Spleen (tissue), 11 donors: ENCODE measurements at regions not wholly inside any gene's neighbourhood (a gene's known extent, or its start where the extent isn't known, plus 50 kb on each side); places are given as distances from the start of the nearest gene placed in this dataset.

Source experiments
- DNase-seq: peaks from one replicate; pipeline ENCODE4 v3.0.0-alpha.2; 2020
- H3K27ac ChIP-seq, 8 donors: fragments of 200-600 bp; sonication (generic) in 7 of 8; 1 replicate in 4 of 8; 2 replicates in 4 of 8; pipeline versions ENCODE4 v1.5.0 to v1.8.0; 2016 to 2021; ENCODE audit warnings: inconsistent platforms in 4 of 8, mild to moderate bottlenecking in 4 of 8, moderate library complexity in 1 of 8
- H3K27me3 ChIP-seq, 7 donors: fragments of 200-600 bp; sonication (generic) in 6 of 7; replicated peaks in 1 of 7; 1 replicate in 4 of 7; 2 replicates in 3 of 7; pipeline versions ENCODE4 v1.5.0 to v1.8.0; 2016 to 2021; ENCODE audit warnings: inconsistent platforms in 3 of 7, mild to moderate bottlenecking in 1 of 7
- H3K36me3 ChIP-seq, 6 donors: fragments of 200-600 bp; sonication (generic) in 5 of 6; 1 replicate in 4 of 6; 2 replicates in 2 of 6; pipeline versions ENCODE4 v1.5.0 to v1.8.0; 2016 to 2021; ENCODE audit warnings: inconsistent platforms in 2 of 6
- H3K4me1 ChIP-seq, 6 donors: fragments of 200-600 bp; sonication (generic) in 5 of 6; 1 replicate in 3 of 6; 2 replicates in 3 of 6; pipeline versions ENCODE4 v1.5.0 to v1.8.0; 2016 to 2021; ENCODE audit warnings: inconsistent platforms in 3 of 6
- H3K4me3 ChIP-seq, 8 donors: fragments of 200-600 bp; sonication (generic) in 7 of 8; 1 replicate in 4 of 8; 2 replicates in 4 of 8; pipeline versions ENCODE4 v1.5.0 to v1.8.0; 2016 to 2021; ENCODE audit warnings: inconsistent platforms in 4 of 8, mild to moderate bottlenecking in 4 of 8, moderate library complexity in 2 of 8
- H3K9me3 ChIP-seq, 8 donors: fragments of 200-600 bp; sonication (generic) in 7 of 8; 1 replicate in 4 of 8; 2 replicates in 4 of 8; pipeline versions ENCODE4 v1.5.0 to v1.8.0; 2016 to 2021; ENCODE audit warnings: inconsistent platforms in 4 of 8
- POLR2A ChIP-seq, 3 donors: fragments of 450-650 bp; IDR thresholded peaks; one replicate each; pipeline ENCODE4 v1.5.1; 2017; ENCODE audit warnings: antibody characterized with exemption in 3 of 3, mild to moderate bottlenecking in 1 of 3
- POLR2AphosphoS5 ChIP-seq, 3 donors: sonication (generic); formaldehyde crosslinking; IDR thresholded peaks; one replicate each; pipeline ENCODE4 v1.5.1; 2017; ENCODE audit warnings: antibody characterized with exemption in 3 of 3
- WGBS, 5 donors: extraction: QIAGEN DNeasy Blood & Tissue Kit in 3 of 5; methylation state at CpG; one replicate each; pipeline versions ENCODE4 v1.1.5 to v1.1.7; 2013 to 2018; 5-methylcytosine and 5-hydroxymethylcytosine counted together
- intact Hi-C: fragments of 100-400 bp; cut with DNase I; formaldehyde crosslinking; loops from one replicate; pipeline ENCODE4 v1.15.0; 2023; ENCODE audit warnings: low total_unique reads
- TF ChIP-seq, protein P1 (sequence below), 11 experiments: fragments of 200-600 bp in 7 of 11; fragments of 450-650 bp in 4 of 11; sonication (generic) in 4 of 11; IDR thresholded peaks in 8 of 11; conservative IDR thresholded peaks in 3 of 11; 1 replicate in 7 of 11; 2 replicates in 4 of 11; pipeline versions ENCODE4 v1.4.0 to v1.8.0; 2016 to 2021; ENCODE audit warnings: antibody characterized with exemption in 11 of 11, inconsistent platforms in 4 of 11, mild to moderate bottlenecking in 1 of 11
- donor health status: healthy with polysubstance abuse.
- donor health status: DM: no; HTN: no; CAD: no; lungs with moderate emphysema.
- donor health status: DM: no; HTN: no; CAD: no.
- donor health status: Bipolar disorder and iron deficiency.
- donor health status: healthy.
- donor health status: DM: no; HTN: no; CAD: no.
- donor health status: DM: yes; HTN: yes; CAD: no.

- H3K36me3 ChIP-seq = no peaks in the 10 kb centered on the region
- H3K4me1 ChIP-seq = no peaks in the 10 kb centered on the region
- no peak overlapping the region for H3K27ac ChIP-seq
- intact Hi-C loops = no loop called here
- WGBS, 5 donors = 83 to 94% (median 86%) methylated on average over 5 of the region's 5 CpGs
- no peak overlapping the region for H3K4me3 ChIP-seq
- no peaks in the 10 kb centered on the region for H3K9me3 ChIP-seq
- TF ChIP-seq, protein P1, sequence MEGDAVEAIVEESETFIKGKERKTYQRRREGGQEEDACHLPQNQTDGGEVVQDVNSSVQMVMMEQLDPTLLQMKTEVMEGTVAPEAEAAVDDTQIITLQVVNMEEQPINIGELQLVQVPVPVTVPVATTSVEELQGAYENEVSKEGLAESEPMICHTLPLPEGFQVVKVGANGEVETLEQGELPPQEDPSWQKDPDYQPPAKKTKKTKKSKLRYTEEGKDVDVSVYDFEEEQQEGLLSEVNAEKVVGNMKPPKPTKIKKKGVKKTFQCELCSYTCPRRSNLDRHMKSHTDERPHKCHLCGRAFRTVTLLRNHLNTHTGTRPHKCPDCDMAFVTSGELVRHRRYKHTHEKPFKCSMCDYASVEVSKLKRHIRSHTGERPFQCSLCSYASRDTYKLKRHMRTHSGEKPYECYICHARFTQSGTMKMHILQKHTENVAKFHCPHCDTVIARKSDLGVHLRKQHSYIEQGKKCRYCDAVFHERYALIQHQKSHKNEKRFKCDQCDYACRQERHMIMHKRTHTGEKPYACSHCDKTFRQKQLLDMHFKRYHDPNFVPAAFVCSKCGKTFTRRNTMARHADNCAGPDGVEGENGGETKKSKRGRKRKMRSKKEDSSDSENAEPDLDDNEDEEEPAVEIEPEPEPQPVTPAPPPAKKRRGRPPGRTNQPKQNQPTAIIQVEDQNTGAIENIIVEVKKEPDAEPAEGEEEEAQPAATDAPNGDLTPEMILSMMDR (IDR thresholded peaks at IDR 0.05 in 8 of 11, conservative IDR thresholded peaks at IDR 0.05 in 3 of 11) = no peak
- TF ChIP-seq POLR2AphosphoS5 (IDR thresholded peaks at IDR 0.05) = no peak
- TF ChIP-seq POLR2A (IDR thresholded peaks at IDR 0.05) = no peak
- peak; percentile 50 for DNase-seq
- peaks cover 0 to 55% (median 0%) of the 10 kb centered on the region in 7 donors for H3K27me3 ChIP-seq
Measured at GRCh38 chr1:5731110-5731423, 261.2 kb downstream of the NPHP4 start.

DNA sequence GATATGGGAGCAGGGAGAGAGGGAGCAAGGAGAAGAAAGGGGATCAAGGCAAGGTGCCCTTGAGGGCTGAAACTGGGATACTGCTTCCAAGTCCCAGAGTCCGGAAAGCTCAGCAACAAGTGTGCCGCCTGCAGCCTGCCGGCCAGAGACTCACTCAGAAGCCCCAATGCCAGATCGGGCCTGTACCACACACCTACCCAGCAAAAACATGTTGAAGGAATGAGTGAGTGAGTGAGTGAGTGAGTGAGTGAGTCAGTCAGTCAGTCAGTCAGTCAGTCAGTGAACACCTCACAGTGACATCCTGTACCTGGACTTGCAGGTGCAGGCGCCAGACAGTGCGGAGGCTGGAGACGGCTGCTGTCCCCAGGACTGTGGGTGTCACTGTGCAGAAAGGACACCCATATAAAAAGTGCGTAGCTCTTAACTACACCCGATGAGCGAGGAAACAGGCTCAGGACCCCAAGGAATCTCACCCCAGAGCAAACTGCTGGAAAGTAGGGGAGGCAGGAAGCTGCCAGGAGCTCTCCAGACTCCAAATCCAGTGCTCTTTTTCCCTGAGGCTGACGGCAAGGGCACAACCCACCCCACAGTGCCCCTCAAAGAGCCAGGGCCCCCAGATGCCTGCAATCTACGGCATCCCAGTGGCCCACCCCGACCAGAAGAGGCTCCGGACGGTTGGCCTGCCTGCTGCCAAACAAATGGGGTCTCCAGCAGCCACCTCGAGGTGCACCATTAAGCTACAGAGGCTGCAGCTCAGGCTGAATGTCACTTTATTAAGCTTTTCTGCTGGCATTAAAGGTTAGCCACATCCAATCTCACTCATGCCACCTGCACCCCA is 261.7 kb downstream of the NPHP4 start:
- peak; percentile 44 for DNase-seq
- Histone ChIP-seq H3K27me3 (peaks cover 0 to 60% (median 0%) of the 10 kb centered on the region in 7 donors), H3K27ac (no peak overlapping the region), H3K9me3 (no peaks in the 10 kb centered on the region), H3K4me3 (no peak overlapping the region), H3K4me1 (no peaks in the 10 kb centered on the region), H3K36me3 (no peaks in the 10 kb centered on the region)
- intact Hi-C loops = no loop called here
- TF ChIP-seq, protein P1 (IDR thresholded peaks at IDR 0.05 in 8 of 11, conservative IDR thresholded peaks at IDR 0.05 in 3 of 11) = no peak
- TF ChIP-seq POLR2AphosphoS5 (IDR thresholded peaks at IDR 0.05) = no peak
- TF ChIP-seq POLR2A (IDR thresholded peaks at IDR 0.05) = no peak
- WGBS, 5 donors = 83 to 90% (median 86%) methylated on average over 13 to 16 of the region's 16 CpGs

- Histone ChIP-seq H3K4me1 (no peaks in the 10 kb centered on the region), H3K27me3 (peaks cover 0 to 62% (median 0%) of the 10 kb centered on the region in 7 donors), H3K36me3 (no peaks in the 10 kb centered on the region), H3K4me3 (no peak overlapping the region), H3K27ac (no peak overlapping the region), H3K9me3 (no peaks in the 10 kb centered on the region)
- intact Hi-C loops = no loop called here
- DNase-seq = peak; percentile 35
- no peak for TF ChIP-seq POLR2A (IDR thresholded peaks at IDR 0.05)
- no peak for TF ChIP-seq POLR2AphosphoS5 (IDR thresholded peaks at IDR 0.05)
- TF ChIP-seq, protein P1 (IDR thresholded peaks at IDR 0.05 in 8 of 11, conservative IDR thresholded peaks at IDR 0.05 in 3 of 11) = no peak
- 75 to 90% (median 81%) methylated on average over 2 to 4 of the region's 4 CpGs for WGBS, 5 donors
Measured at GRCh38 chr1:5729636-5730145, 262.5 kb downstream of the NPHP4 start.

DNA sequence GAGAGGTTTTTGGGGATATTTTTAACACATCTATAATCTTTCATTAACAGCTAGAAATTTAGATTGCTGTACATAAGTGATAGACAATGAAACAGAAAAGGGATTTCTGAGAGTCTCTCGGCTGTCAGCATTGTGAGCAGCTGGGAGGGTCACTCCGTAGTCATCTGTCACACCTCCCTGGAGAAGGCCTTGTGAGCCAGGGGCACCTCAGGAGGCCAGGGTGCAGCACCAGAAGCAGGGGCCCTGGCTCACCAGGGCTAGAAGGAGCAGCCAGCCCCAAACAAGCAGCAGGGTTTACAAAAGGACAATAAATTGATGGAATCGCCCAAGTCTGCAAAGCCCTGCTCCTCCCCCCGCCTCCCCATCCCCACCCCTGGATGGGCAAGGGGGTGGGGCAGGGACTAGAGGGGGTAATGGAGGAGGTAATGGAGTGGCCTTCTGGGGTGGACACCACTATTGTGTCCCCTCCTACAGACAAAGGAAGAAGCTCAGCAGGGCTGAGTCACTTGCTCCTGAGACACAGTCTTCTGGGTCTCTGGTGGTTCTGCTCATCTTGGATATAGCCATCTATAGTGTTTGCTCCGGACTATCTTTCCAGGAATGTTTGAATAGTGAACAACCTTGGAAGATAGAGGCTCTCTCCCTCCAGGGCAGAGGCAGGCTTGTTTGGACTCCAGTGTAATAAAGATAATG is 263.4 kb downstream of the NPHP4 start:
- H3K27me3 ChIP-seq = peaks cover 0 to 57% (median 0%) of the 10 kb centered on the region in 7 donors

More for the DNA sequence above, 263.4 kb downstream of the NPHP4 start:
- no peak for TF ChIP-seq POLR2A (IDR thresholded peaks at IDR 0.05)
- TF ChIP-seq, protein P1 (IDR thresholded peaks at IDR 0.05 in 8 of 11, conservative IDR thresholded peaks at IDR 0.05 in 3 of 11) = no peak
- no peak for TF ChIP-seq POLR2AphosphoS5 (IDR thresholded peaks at IDR 0.05)
- Histone ChIP-seq H3K4me3 (no peak overlapping the region), H3K27ac (no peak overlapping the region), H3K4me1 (no peaks in the 10 kb centered on the region), H3K36me3 (no peaks in the 10 kb centered on the region), H3K9me3 (no peaks in the 10 kb centered on the region)
- DNase-seq = peak; percentile 30
- WGBS, 5 donors = 77 to 86% (median 82%) methylated on average over 5 of the region's 5 CpGs
- intact Hi-C loops = no loop called here
